ENCODE measurements at regions not wholly inside any gene's neighbourhood (a gene's known extent, or its start where the extent isn't known, plus 50 kb on each side); places are given as distances from the start of the nearest gene placed in this dataset.
"Not testable (repeated sequence)": the region's sequence is repeated elsewhere in the genome, so short reads cannot be mapped to it uniquely, and the experiment has no call there.

DNA sequence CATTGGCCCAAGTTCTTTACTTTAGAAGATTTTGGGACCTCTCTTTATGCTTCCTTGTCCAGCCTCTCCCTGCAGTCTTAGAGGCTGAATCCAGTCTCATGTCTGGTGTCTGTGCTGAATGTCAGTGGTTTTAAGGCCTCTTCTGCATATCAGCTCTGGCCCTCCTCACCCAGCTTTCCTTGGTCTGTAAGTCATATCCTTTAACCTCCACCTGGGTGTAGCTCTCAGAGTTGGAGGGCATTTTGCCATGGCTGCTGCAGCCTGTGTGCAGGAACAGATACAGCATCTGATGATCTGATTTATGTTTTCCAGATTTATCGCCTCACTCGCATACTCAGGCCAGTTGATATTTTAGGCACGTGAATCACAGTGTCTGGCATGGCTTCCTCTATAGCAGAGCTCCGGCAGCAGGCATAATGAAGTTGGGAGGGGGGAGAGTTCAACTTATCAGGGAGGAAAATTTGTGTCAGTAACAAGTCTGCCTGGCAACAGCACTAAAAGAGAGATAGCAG lies 335.0 kb downstream of the PCNX1 start:
- peak; percentile 35 for DNase-seq

DNA sequence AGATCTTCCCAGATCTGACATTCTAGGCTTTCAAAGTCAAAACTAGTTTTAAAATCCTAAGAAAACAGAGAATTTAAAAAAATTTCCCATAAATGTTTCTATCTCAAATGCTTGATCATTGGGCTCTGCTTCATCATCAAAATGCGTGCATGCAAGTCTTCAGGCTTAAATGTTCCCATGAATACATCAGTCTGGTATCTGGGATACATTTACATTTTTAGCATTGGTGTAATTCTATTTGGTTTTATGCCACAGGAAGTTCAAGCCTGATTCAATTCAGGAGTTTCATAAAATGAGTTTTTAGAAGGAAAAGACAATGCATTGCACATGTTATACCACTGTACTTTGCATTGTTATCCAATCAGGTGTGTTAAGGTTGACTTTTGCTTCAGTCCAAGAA lies 336.4 kb downstream of the PCNX1 start:
- DNase-seq: no peak

DNA sequence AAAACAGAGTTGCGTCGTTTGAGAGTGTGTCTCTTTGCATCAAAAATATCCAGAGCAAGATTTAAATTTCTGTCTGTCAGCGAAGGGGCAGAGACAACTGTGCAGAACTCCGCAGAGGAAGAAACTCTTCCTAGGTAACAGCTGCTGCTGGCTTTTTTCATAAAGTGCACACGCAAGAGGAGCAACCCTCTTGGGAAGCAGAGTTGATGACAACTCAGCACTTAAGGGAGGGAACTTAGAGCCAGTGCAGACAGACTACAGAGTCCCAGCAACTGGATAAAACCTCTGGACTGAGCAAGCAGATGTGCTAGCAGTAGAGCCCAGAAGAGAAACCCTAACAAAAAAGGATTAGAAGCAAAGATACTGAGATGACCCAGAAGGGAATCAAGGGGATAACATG lies 337.1 kb downstream of the PCNX1 start:
- no peak for DNase-seq

DNA sequence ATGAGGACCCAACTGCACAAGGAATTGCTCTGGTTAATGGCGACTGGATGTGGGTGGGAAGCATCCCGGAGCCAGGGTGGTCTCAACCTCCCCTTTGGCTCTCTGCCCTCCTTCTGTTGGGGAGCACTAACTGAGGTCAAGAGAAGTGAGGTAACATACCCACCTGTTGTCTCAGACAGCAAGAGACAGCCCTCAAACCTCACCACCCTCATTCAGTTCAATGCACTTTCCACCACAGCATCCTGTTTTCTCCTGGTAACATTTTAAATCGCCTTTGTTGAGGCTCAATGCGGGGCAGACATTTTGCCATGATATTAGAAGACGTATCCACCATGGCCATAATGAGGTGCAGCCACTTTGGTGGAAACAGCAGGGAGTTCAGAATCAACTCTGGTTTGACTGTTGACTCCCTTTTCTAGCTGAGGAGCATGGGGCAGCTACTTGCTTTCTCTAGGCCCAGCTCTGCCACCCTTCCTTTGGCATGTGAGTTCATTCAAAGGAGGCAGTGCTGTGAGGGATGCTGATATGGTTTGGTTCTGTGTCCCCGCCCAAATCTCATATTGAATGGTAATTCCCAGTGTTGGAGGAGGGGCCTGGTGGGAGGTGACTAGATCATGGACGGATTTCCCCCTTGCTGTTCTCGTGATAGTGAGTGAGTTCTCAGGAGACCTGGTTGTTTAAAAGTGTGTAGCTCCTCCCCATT lies 338.6 kb downstream of the PCNX1 start:
- DNase-seq: no peak

DNA sequence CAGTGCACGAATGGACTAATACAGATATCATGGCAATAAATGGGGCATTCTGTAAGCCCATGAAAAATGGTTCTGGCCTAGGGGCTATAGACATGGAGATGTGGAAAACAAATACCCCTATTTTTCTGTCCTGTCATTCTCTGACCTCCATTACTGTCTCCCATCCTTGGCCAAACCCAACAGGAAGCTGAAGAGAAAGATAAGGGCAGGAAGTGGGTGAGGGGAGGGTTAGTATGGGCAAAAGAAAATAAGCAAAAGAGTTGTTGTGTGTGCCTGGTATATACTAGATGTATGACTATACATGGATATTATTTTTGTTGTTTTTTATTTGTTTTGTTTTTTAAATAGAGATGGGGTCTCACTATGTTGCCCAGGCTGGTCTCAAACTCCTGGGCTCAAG lies 339.3 kb downstream of the PCNX1 start:
- peak; percentile 57 for DNase-seq

DNA sequence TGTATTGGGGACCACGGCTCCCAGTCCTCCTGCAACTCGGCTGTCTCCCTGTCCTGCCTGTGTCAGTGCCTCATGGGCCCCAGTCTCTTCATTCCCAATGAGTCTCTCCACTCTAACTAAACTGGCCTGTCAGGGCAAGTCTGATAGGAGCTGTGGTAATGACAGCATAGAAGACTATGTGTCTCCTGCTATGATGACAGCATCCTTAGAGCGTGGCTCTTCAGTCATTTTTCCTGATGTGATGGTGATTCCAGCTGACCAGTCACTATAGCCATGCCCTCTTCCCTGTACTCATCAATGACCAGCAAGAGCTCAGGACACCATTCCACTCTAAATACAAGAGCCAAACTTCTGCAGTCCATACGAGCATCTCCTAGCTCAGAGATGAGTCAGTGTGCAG lies 339.8 kb downstream of the PCNX1 start:
- DNase-seq: no peak

DNA sequence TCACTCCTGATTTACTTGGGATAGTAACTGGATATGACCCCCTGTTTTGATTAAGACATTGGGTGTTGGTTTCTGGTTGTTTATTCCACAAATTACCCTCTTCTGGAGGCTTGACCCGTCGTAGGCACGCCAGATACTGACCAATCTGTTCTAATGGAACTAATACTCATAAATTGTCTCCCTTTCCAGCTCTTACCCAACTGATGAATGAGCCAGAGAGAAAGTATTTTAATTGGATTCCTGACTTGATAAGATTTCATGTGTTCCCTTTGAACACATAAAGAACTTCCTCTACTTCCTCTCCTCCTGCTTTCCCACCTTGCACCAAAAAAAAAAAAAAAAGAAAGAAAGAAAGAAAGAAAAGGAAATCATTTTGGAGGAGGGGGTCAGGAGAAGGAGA lies 340.9 kb downstream of the PCNX1 start:
- no peak for DNase-seq

DNA sequence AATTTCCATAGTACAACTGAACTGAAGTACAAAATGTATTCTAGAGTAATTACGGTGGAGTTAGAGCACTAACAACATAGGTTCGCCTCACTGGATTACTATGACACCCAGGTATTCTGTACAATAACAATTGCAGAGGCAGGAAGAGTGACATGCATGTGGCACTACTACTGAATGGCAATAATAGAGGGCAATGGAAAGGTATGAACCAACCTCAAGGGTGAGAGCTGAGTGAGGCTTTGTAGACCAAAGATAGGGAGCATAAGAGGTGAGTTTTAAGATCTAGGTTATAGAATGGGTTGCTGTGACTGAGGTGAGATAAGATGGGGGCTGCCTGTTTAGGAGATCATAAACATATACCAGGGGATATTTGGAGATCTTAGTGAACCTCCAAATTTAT lies 343.1 kb downstream of the PCNX1 start:
- DNase-seq: no peak

DNA sequence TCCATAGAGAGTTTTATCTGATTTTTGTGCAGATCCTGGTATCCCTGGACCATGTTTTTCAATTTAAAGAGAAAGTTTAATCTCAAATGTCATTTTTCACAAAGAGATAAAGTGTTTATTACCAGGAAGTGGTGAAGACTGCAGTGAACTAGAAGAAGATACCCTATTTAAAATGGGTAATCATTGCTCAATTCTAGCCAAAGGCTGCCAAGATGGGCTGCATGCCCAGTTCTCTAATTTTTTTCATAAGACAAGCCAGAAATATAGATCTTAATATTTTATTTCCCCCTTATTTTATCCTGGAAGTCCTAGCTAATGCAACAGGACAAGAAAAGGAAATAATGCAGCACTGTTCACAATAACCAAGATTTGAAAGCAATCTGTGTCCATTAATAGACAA lies 343.5 kb downstream of the PCNX1 start:
- peak; percentile 40 for DNase-seq

DNA sequence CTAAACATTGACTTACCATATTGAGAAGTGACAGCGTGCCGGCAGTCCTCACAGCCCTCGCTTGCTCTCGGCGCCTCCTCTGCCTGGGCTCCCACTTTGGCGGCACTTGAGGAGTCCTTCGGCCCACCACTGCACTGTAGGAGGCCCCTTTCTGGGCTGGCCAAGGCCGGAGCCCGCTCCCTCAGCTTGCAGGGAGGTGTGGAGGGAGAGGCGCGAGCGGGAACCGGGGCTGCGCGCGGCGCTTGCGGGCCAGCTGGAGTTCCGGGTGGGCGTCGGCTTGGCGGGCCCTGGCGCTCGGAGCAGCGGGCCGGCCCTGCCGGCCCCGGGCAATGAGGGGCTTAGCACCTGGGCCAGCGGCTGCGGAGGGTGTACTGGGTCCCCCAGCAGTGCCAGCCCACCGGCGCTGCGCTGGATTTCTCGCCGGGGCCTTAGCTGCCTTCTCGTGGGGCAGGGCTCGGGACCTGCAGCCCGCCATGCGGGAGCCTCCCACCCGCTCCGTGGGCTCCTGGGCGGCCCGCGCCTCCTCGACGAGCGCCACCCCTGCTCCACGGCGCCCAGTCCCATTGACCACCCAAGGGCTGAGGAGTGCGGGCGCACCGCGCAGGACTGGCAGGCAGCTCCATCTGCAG lies 346.9 kb downstream of the PCNX1 start:
- DNase-seq: not testable (repeated sequence)

DNA sequence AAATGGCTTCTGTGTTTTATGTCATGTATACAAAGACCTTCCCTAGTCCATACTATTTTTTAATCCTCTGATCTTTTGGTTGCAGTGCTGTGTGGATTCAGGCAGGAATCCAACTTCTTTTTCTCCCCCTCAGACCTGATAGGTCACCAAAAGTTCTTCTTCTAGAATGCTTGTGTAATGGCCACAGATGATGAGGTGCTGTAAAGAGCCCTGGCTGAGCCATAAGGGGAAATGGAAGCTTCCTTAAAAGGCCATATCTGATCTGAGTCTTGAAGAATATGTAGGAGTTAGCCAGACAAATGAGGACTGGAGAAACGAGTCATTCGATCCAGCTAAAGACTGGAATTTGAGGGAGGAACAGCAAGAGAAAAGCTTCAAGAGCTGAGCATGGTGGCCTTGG lies 353.9 kb downstream of the PCNX1 start:
- DNase-seq: no peak

DNA sequence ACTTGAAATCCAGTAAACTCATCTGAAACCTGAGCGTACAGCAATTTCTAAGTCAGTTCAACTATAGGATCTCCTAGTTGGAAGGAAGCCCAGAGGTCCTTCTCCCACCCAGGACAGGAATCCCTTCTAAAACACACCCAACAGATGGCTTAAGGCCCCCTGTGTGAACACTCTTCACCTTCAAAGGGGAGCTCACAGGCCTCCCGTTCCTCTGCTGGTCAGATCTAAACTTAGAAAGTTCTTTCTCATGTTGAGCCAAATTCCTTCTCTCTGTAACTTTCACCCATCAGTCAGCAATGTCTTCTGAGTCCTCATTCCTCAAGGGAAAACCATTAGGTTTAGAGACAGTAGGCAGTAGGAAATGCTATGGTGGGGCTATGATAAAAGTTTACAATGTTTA lies 355.2 kb downstream of the PCNX1 start:
- DNase-seq: no peak

DNA sequence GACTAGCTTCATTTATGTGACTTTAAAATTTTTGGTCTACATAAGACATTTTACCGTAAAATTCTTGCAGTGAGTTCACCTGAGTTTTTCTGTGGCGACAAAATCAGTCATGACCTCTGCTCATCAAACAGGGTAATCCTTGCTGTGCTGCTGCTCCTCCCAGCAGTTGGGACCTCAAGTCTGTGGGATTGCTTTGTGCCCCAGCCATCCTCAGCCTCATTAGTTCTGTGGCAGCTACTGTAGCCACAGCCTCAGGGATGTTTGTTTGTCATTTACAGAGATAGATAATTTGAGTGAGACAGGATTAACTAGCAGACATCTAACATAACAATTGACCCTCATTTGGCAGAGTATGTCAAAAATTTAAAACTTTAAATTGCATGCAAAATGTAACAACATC lies 357.0 kb downstream of the PCNX1 start:
- DNase-seq: no peak

DNA sequence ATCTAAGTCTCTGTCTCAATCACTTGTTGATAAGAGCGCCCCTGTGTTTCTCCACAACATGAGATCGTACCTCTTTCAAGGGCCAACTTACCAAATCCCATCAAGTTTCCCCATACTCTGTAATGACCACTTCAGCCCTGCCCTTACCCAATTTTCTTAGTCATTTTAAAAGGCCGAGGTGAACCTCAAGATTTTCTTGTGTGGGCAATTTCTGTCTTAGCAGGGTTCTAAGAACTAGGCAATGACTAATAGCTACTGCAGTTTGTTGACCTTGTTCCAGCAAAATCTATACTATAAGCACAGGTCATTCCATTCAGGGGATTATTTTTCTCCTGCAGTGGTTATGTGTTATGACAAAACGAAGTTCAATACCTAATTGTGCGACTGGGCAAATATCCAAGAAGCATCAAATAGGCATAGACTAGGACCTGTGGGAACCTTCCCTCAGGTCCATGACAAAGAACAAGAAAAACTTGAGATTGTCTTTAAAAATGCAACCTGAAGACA lies 359.8 kb downstream of the PCNX1 start:
- peak; percentile 21 for DNase-seq

DNA sequence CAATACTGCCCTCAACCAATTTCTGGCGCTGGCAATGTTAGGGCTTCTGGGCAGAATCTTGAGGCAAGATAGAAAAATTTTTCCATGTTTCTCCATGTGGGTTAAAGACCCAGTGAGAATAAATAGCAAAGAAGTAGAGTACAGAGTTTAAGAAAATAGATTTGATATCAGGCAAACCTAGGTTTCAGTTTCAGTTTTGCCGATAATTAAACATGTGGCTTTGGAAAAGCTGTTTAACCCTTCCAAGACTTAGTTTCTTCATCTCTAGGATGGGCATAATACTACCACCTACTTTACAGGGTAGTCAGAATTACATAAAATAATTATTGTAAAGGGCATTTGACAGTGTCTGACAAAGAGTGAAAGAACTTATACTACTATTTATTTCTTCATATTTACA lies 360.4 kb downstream of the PCNX1 start:
- no peak for DNase-seq

DNA sequence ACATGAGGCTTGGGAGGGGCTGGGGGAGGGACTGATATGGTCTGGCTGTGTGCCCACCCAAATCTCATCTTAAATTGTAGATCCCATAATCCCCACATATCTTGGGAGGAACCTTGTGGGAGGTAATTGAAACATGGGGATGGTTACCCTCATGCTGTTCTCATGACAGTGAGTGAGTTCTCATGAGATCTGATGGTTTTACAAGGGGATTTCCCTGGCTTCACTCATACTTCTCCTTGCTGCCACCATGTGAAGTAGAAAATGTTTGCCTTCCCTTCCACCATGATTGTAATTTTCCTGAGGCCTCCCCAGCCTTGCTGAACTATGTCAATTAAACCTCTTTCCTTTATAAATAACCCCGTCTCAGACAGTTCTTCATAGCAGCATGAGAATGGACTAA lies 362.9 kb downstream of the PCNX1 start:
- DNase-seq: no peak

DNA sequence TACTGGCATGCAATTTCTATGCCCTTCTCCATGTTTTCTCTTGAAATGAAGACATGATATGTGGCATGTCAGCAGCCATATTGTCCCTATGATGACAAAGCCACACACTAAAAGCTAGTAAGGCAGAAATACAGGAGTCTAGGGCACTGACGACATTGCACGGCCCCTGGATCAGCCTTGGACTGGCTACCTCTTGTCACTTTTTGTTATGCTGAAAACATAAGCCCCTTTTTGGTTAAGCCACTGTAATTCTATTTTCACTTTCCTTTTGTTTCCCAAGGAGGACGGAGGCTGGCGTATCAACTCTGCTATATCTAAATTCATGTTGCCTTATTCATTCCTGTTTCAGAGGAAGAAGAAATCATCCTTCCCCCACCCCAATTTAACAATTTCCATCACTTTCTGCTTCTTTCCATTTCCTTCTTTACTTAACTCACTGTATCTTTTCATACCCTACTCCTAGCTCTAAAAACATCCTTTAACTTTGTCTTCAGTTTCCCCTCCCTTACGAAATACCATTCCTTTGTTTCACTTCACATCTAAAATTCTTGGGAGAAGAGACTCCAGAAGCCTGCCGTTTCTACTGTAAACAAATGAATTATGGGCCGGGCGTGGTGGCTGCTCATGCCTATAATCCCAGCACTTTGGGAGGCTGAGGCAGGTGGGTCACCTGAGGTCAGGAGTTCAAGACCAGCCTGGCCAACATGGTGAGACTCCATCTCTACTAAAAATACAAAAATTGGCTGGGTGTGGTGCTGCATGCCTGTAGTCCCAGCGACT lies 364.1 kb downstream of the PCNX1 start:
- no peak for DNase-seq

DNA sequence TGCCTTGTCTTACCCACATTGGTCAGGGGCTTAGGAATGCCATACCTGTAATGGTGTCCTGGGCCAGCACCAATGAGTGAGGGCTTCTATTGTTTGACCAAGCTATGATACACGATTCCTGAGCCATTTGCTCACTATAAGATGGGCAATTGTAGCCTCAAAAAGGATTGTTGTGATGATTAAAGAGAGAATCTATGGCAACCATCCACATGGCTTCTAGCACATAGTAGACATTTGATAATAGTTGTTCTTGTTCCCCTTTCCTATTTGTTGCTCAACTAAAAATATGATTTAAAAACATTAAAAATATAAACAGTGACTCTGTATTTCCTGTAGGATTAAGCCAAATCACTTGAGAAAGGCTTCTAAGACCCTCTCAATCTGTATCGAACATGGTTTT lies 366.1 kb downstream of the PCNX1 start:
- no peak for DNase-seq

DNA sequence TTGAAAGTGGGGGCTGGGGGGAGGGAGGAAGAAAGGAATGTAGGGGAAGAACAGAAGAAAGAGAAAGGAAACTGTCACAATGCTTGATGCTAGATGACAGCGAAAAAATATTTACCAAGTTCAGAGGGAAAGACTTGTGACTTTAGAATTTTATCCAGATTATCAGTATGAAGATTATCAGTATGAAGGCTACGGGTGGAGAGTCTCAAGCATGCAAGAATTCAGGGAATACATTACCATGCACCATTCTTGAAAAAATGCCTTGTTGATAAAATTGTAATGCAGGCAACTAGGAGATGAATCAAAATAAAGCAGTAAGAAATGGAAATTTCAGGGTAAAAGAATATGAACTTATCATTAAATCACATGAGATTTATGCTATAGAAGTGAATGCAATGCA lies 376.8 kb downstream of the PCNX1 start:
- no peak for DNase-seq

DNA sequence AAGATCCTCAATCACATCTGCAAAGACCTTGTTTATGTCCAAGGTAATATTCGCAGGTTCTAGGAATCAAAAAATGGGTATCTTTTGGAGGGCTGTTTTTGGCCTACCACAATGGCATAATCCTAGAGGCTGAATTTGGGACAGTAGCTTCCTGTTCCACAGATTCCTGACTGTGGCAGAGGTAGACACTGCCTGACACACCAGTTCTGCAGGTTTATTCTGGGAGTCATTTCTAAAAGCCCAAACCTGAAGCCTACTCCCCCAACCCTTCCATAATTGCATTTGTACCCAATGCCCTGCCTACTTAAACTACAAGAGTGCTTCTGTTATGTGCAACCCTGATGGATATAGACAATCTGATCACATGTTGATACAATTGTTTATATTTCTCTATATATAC lies 378.9 kb downstream of the PCNX1 start:
- DNase-seq: no peak

DNA sequence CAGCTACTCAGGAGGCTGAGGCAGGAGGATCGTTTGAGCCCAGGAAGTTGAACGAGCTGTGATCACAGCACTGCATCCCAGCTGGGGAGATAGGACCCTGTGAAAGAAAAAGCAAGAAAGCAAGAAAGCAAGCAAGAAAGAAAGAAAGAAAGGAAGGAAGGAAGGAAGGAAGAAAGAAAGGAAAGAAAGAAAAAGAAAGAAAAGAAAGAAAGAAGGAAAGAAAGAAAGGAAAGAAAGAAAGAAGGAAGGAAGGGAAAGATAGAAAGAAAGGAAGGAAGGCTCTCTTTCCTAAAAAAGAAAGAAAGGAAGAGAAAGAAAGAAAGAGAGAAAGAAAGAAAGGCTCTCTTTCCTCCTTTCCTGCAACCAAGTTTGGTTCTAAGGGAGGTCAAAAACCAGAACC lies 380.3 kb downstream of the PCNX1 start:
- no peak for DNase-seq

DNA sequence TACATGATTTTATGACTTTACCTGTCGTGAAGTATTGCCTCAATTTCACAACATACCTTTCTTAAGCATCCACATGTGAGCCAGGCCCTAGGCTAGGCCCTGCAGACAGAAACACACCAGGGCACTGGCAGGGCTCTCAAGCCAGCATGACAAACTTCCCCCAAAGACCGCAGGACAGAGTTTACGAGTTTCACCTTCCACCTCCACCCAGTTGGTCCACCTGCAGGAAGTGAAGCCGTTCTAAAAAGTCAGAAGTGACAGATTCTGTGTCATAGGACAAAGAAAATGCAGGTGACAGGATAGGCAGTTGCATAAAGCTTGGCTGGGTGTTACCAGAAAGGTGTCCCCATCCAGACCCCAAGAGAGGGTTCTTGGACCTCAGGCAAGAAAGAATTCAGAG lies 382.3 kb downstream of the PCNX1 start:
- no peak for DNase-seq

DNA sequence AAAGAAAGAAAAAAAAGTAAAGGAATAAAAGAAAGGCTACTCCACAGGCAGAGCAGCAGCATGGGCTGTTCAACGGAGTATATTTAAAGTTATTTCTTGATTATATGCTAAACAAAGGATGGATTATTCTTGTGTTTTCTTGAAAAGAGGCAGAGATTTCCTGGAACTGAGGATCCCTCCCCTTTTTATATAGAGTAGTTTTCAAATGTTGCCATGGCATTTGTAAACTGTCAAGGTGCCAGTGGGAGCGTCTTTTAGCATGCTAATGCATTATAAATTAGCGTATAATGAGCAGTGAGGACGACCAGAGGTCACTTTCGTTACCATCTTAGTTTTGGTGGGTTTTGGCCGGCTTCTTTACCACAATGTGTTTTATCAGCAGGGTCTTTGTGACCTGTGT lies 383.0 kb downstream of the PCNX1 start:
- no peak for DNase-seq

DNA sequence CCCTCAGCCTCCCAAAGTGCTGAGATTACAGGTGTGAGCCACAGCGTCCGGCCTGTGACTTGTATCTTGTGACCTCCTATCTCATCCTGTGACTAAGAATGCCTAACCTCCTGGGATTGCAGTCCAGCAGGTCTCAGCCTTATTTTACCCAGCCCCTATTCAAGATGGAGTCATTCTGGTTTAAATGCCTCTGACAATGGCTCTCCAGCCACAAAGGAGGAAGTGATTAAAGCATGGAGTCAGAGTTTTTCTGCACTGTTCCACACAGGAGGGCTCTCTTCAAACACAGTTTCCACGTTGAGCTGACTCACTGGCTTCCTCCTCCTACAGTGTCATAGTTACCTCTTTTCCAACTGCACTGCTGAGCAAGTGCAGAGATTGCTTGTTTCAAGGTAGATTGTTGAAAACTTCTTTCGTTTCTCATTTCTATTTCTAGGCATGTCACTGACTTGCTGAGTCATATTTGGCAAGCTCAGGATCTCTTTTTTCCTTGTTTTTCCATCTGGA lies 383.8 kb downstream of the PCNX1 start:
- peak; percentile 17 for DNase-seq

Data from hematopoietic multipotent progenitor cell treated with erythropoietin and hydrocortisone succinate and interleukin-3 and kit ligand, for 6 days (in vitro differentiated cells).